Upper lobe of left lung (tissue), 6 donors: ENCODE measurements at regions not wholly inside any gene's neighbourhood (a gene's known extent, or its start where the extent isn't known, plus 50 kb on each side); places are given as distances from the start of the nearest gene placed in this dataset.

Source experiments
- ATAC-seq, 2 donors: fragments of 200-7000 bp; cut with Tn5 transposase; one replicate each; pipeline ENCODE4 v1.9.1; 2022; ENCODE audit warnings: mild to moderate bottlenecking in 2 of 2, moderate library complexity in 2 of 2; ENCODE audit not compliant: low FRiP score in 2 of 2
- DNase-seq, 2 donors: peaks; one replicate each; pipeline ENCODE4 v3.0.0-alpha.2; 2019 to 2020
- H3K27ac ChIP-seq, 4 donors: fragments of 200-600 bp; sonication (generic); one replicate each; pipeline ENCODE4 v1.5.1; 2016 to 2019
- H3K27me3 ChIP-seq, 4 donors: fragments of 200-600 bp; sonication (generic); one replicate each; pipeline ENCODE4 v1.5.1; 2017 to 2019
- H3K36me3 ChIP-seq, 4 donors: fragments of 200-600 bp; sonication (generic); one replicate each; pipeline ENCODE4 v1.5.1; 2016 to 2019
- H3K4me1 ChIP-seq, 4 donors: fragments of 200-600 bp; sonication (generic); one replicate each; pipeline ENCODE4 v1.5.1; 2018 to 2019
- H3K4me3 ChIP-seq, 4 donors: fragments of 200-600 bp; sonication (generic); one replicate each; pipeline ENCODE4 v1.5.1; 2017 to 2019; ENCODE audit warnings: mild to moderate bottlenecking in 2 of 4, moderate library complexity in 1 of 4
- H3K9me3 ChIP-seq, 4 donors: fragments of 200-600 bp; sonication (generic); one replicate each; pipeline ENCODE4 v1.5.1; 2018 to 2019
- EP300 ChIP-seq, 4 donors: sonication (generic); formaldehyde crosslinking; IDR thresholded peaks; one replicate each; pipeline ENCODE4 v1.5.1; 2017; ENCODE audit warnings: antibody characterized with exemption in 4 of 4, control low read depth in 2 of 4
- POLR2A ChIP-seq, 4 donors: fragments of 450-650 bp; IDR thresholded peaks; one replicate each; pipeline ENCODE4 v1.5.1; 2016 to 2017; ENCODE audit warnings: antibody characterized with exemption in 4 of 4, mild to moderate bottlenecking in 2 of 4
- POLR2AphosphoS5 ChIP-seq, 2 donors: sonication (generic); formaldehyde crosslinking; IDR thresholded peaks; one replicate each; pipeline ENCODE4 v1.5.1; 2017; ENCODE audit warnings: antibody characterized with exemption in 2 of 2
- WGBS, 2 donors: methylation state at CpG; one replicate each; pipeline ENCODE4 v1.1.5; 2017 to 2018; 5-methylcytosine and 5-hydroxymethylcytosine counted together
- TF ChIP-seq, protein P1 (sequence below), 6 experiments: fragments of 450-650 bp in 4 of 6; fragments of 200-600 bp in 2 of 6; sonication (generic) in 2 of 6; IDR thresholded peaks; one replicate each; pipeline ENCODE4 v1.5.1; 2016 to 2019; ENCODE audit warnings: antibody characterized with exemption in 6 of 6
- donor health status: DM: no; HTN: no; CAD: no; lungs with moderate emphysema.
- donor health status: DM: no; HTN: yes; CAD: no; lungs with severe emphysema.

DNA sequence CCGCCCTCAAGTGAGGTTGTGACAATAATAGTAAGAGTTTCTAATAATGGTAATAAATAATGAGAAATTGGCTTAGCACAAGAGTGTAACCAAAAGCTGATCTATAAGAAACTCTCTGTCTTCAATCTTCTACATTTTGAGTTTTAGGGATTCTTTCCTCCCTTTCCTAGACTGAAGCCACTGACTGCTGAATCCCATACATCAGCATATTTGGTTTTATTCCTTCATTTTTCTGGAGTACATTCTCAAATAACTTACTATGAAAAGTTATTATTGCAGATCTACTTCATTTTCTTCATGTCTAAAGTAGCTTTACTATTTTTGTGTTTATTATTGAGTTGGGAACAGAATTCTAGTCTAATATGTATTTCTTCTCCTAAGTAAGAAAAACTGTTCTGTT lies 49.9 kb upstream of the ADAD1 start:
- TF ChIP-seq POLR2AphosphoS5 (IDR thresholded peaks at IDR 0.05) (no peak), EP300 (IDR thresholded peaks at IDR 0.05) (no peak), POLR2A (IDR thresholded peaks at IDR 0.05) (no peak)
- TF ChIP-seq, protein P1, sequence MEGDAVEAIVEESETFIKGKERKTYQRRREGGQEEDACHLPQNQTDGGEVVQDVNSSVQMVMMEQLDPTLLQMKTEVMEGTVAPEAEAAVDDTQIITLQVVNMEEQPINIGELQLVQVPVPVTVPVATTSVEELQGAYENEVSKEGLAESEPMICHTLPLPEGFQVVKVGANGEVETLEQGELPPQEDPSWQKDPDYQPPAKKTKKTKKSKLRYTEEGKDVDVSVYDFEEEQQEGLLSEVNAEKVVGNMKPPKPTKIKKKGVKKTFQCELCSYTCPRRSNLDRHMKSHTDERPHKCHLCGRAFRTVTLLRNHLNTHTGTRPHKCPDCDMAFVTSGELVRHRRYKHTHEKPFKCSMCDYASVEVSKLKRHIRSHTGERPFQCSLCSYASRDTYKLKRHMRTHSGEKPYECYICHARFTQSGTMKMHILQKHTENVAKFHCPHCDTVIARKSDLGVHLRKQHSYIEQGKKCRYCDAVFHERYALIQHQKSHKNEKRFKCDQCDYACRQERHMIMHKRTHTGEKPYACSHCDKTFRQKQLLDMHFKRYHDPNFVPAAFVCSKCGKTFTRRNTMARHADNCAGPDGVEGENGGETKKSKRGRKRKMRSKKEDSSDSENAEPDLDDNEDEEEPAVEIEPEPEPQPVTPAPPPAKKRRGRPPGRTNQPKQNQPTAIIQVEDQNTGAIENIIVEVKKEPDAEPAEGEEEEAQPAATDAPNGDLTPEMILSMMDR (IDR thresholded peaks at IDR 0.05), result no peak
- H3K9me3 ChIP-seq, result no peaks in the 10 kb centered on the region
- 98 to 100% methylated on average over 1 of the region's 1 CpG for WGBS, 2 donors
- H3K36me3 ChIP-seq, result peaks cover 3 to 68% (median 5%) of the 10 kb centered on the region in 4 donors
- H3K27me3 ChIP-seq, result no peaks in the 10 kb centered on the region
- no peaks in the 10 kb centered on the region for H3K4me1 ChIP-seq
- H3K27ac ChIP-seq, result no peak overlapping the region
- ATAC-seq (no peak), DNase-seq (no peak)
- H3K4me3 ChIP-seq, result no peak overlapping the region
